Astrocyte of the spinal cord (primary cell): ENCODE measurements at regions not wholly inside any gene's neighbourhood (a gene's known extent, or its start where the extent isn't known, plus 50 kb on each side); places are given as distances from the start of the nearest gene placed in this dataset.
"Not testable (repeated sequence)": the region's sequence is repeated elsewhere in the genome, so short reads cannot be mapped to it uniquely, and the experiment has no call there.

Experiments used
- DNase-seq: peaks from one replicate; pipeline ENCODE4 v3.0.0; 2011; ENCODE audit warnings: low read depth, low spot score
- H3K4me3 ChIP-seq: 2 replicates; pipeline ENCODE4 v1.5.1; 2011; ENCODE audit warnings: low read depth, mild to moderate bottlenecking, low read length, moderate library complexity
- CTCF ChIP-seq: IDR thresholded peaks from 2 replicates; pipeline ENCODE4 v1.5.1; 2012; ENCODE audit warnings: low read depth, mild to moderate bottlenecking, low read length, inconsistent platforms
- in situ Hi-C: cut with HindIII; loops from 2 replicates; pipeline ENCODE4 v1.10.0; 2017; ENCODE audit warnings: low sequenced_read_pairs

- TF ChIP-seq CTCF, result no peak
- DNase-seq, result no peak
- in situ Hi-C loops, result no loop called here
These were observed 60.6 kb upstream of the ETV3 start for GRCh38 chr1:157198619-157199420.

GRCh38 chr1:157197906-157198435 lies 59.8 kb upstream of the ETV3 start:
- no peak for DNase-seq
- in situ Hi-C loops, result no loop called here

More at GRCh38 chr1:157198619-157199420, 60.6 kb upstream of the ETV3 start:
- no peak overlapping the region for H3K4me3 ChIP-seq

GRCh38 chr1:157196670-157197456 lies 58.7 kb upstream of the ETV3 start:
- DNase-seq, H3K4me3 ChIP-seq, in situ Hi-C loops: not testable (repeated sequence)
- peak; percentile 22 for TF ChIP-seq CTCF

More at GRCh38 chr1:157197906-157198435, 59.8 kb upstream of the ETV3 start:
- H3K4me3 ChIP-seq, result no peak overlapping the region
- no peak for TF ChIP-seq CTCF

GRCh38 chr1:157196245-157196543 lies 58.0 kb upstream of the ETV3 start:
- TF ChIP-seq CTCF, result no peak
- H3K4me3 ChIP-seq, result no peak overlapping the region
- in situ Hi-C loops, result no loop called here
- DNase-seq, result no peak

GRCh38 chr1:157195521-157196244 lies 57.5 kb upstream of the ETV3 start:
- no peak overlapping the region for H3K4me3 ChIP-seq
- no peak for DNase-seq
- TF ChIP-seq CTCF, result no peak
- in situ Hi-C loops, result no loop called here
